ENCODE measurements at regions not wholly inside any gene's neighbourhood (a gene's known extent, or its start where the extent isn't known, plus 50 kb on each side); places are given as distances from the start of the nearest gene placed in this dataset.

- Histone ChIP-seq H2AK5ac (ENCODE audit: low read depth, low read length) (no peak overlapping the region), H2BK20ac (ENCODE audit: low read depth, low read length) (no peak overlapping the region), H3K18ac (ENCODE audit: low read depth, low read length) (no peak overlapping the region), H2BK120ac (ENCODE audit: low read depth, low read length) (no peak overlapping the region), H2AK9ac (replicated peaks; ENCODE audit: low read depth, low read length, poor library complexity) (no peak overlapping the region), H2AFZ (replicated peaks; ENCODE audit: low read length, poor library complexity) (no peak overlapping the region), H2BK5ac (ENCODE audit: low read depth, low read length, poor library complexity, severe bottlenecking) (no peak overlapping the region), H4K5ac (ENCODE audit: low read depth, low read length) (no peak overlapping the region), H3K36me3 (ENCODE audit: control insufficient read depth, insufficient read depth, low read length) (no peaks in the 10 kb centered on the region), H3K4me2 (ENCODE audit: low read depth, low read length) (no peak overlapping the region), H3K56ac (ENCODE audit: extremely low read depth, insufficient read depth, low read length) (no peak overlapping the region), H3K27ac (ENCODE audit: insufficient read depth, low read length) (no peak overlapping the region), H2BK15ac (ENCODE audit: low read depth, low read length) (no peak overlapping the region), H3K4me1 (ENCODE audit: control insufficient read depth, insufficient read depth, low read length) (no peaks in the 10 kb centered on the region), H3K9ac (ENCODE audit: low read depth, low read length) (no peak overlapping the region), H4K8ac (ENCODE audit: low read depth in 2 of 2, low read length in 2 of 2) (no peak overlapping the region), H3K14ac (replicated peaks; ENCODE audit: low read depth, low read length) (no peak overlapping the region), H4K20me1 (ENCODE audit: insufficient read depth, low read length) (no peaks in the 10 kb centered on the region), H4K91ac (ENCODE audit: insufficient read depth, low read depth, low read length) (no peak overlapping the region), H3K4ac (ENCODE audit: low read depth, low read length) (no peak overlapping the region), H3K79me1 (ENCODE audit: low read depth in 1 of 2, low read length in 2 of 2) (no peaks in the 10 kb centered on the region), H3K4me3 (ENCODE audit: insufficient read depth, low read depth, low read length) (no peak overlapping the region), H3K23ac (ENCODE audit: low read depth, low read length) (no peak overlapping the region), H3K9me3 (ENCODE audit: control insufficient read depth, insufficient read depth, low read length) (no peaks in the 10 kb centered on the region), H3K9me1 (ENCODE audit: insufficient read depth, low read length) (no peaks in the 10 kb centered on the region), H3K27me3 (ENCODE audit: control insufficient read depth, insufficient read depth, low read length) (peaks cover 3% of the 10 kb centered on the region; the same call in 1 of the 2 replicates)
- in situ Hi-C loops (cut with MboI; ENCODE audit: low sequenced_read_pairs): no loop called here
- ChIA-PET POLR2A (ENCODE audit: unreplicated experiment) (no interaction called here), CTCF (no interaction called here)
- intact Hi-C loops (cut with micrococcal nuclease): no loop called here
- dilution Hi-C loops (cut with HindIII; ENCODE audit: low sequenced_read_pairs, unreplicated experiment): no loop called here
- no peak for ATAC-seq (ENCODE audit: low read depth)
- TF ChIP-seq MAZ (IDR thresholded peaks at IDR 0.05; ENCODE audit: borderline replicate concordance, low read depth, low read length) (no peak), BHLHE40 (IDR thresholded peaks at IDR 0.05; ENCODE audit: low read depth, low read length) (no peak), POLR2A (IDR thresholded peaks at IDR 0.05; ENCODE audit: low read depth, low read length) (no peak), NFE2L2 (IDR thresholded peaks at IDR 0.05; ENCODE audit: low read depth, low read length) (no peak), CTCF (conservative IDR thresholded peaks at IDR 0.05; ENCODE audit: low read depth, low read length) (no peak), MXI1 (IDR thresholded peaks at IDR 0.05; ENCODE audit: borderline replicate concordance, low read depth, low read length) (no peak), SMC3 (IDR thresholded peaks at IDR 0.05; ENCODE audit: low read depth, low read length) (no peak), ELK1 (IDR thresholded peaks at IDR 0.05; ENCODE audit: borderline replicate concordance, low read depth, low read length) (no peak), CEBPB (IDR thresholded peaks at IDR 0.05; ENCODE audit: low read depth, low read length) (no peak), FOS (IDR thresholded peaks at IDR 0.05; ENCODE audit: low read depth, low read length) (no peak), CHD1 (IDR thresholded peaks at IDR 0.05; ENCODE audit: low read depth, low read length) (no peak), RAD21 (IDR thresholded peaks at IDR 0.05; ENCODE audit: low read length) (no peak), RFX5 (IDR thresholded peaks at IDR 0.05; ENCODE audit: low read depth, low read length) (no peak), USF2 (IDR thresholded peaks at IDR 0.05; ENCODE audit: low read depth, low read length) (no peak), MAFK (IDR thresholded peaks at IDR 0.05; ENCODE audit: low read depth, low read length) (no peak), RCOR1 (IDR thresholded peaks at IDR 0.05; ENCODE audit: insufficient replicate concordance, low read length) (no peak)
- DNase-seq: no peak
- no TSS peak for BruUV-seq (replicated peaks)
These were observed 112.3 kb downstream of the IGLL1 start for GRCh38 chr22:23467721-23468294.

Measured in IMR-90 (cell line).